HG02571 (cell line): ENCODE measurements at regions not wholly inside any gene's neighbourhood (a gene's known extent, or its start where the extent isn't known, plus 50 kb on each side); places are given as distances from the start of the nearest gene placed in this dataset.

Experiments used
- ATAC-seq: cut with Tn5 transposase; IDR thresholded peaks from one replicate; pipeline ENCODE4 v1.9.1; 2021; ENCODE audit warnings: mild to moderate bottlenecking, moderate library complexity; ENCODE audit not compliant: unreplicated experiment

GRCh38 chr10:128280271-128280670 lies 154.0 kb upstream of the MKI67 start:
- no peak for ATAC-seq

- no peak for ATAC-seq
These were observed 155.1 kb upstream of the MKI67 start for GRCh38 chr10:128281343-128281742.

GRCh38 chr10:128281861-128282260 lies 155.6 kb upstream of the MKI67 start:
- ATAC-seq: no peak

GRCh38 chr10:128286141-128286761 lies 160.0 kb upstream of the MKI67 start:
- ATAC-seq: no peak

GRCh38 chr10:128286762-128287500 lies 160.7 kb upstream of the MKI67 start:
- no peak for ATAC-seq

GRCh38 chr10:128287921-128288320 lies 161.7 kb upstream of the MKI67 start:
- no peak for ATAC-seq

- no peak for ATAC-seq
These were observed 163.4 kb upstream of the MKI67 start for GRCh38 chr10:128289621-128290020.

- ATAC-seq: no peak
These were observed 168.8 kb upstream of the MKI67 start for GRCh38 chr10:128295003-128295402.

- ATAC-seq: no peak
These were observed 170.2 kb upstream of the MKI67 start for GRCh38 chr10:128296253-128297007.

GRCh38 chr10:128297709-128298378 lies 171.6 kb upstream of the MKI67 start:
- ATAC-seq: no peak

GRCh38 chr10:128298587-128298986 lies 172.4 kb upstream of the MKI67 start:
- no peak for ATAC-seq

GRCh38 chr10:128300290-128300824 lies 174.1 kb upstream of the MKI67 start:
- ATAC-seq: no peak

GRCh38 chr10:128301051-128301450 lies 174.8 kb upstream of the MKI67 start:
- ATAC-seq: no peak

- no peak for ATAC-seq
These were observed 176.6 kb upstream of the MKI67 start for GRCh38 chr10:128302808-128303207.

GRCh38 chr10:128304271-128304670 lies 178.0 kb upstream of the MKI67 start:
- ATAC-seq: no peak

- no peak for ATAC-seq
These were observed 179.6 kb upstream of the MKI67 start for GRCh38 chr10:128305601-128306345.

GRCh38 chr10:128306535-128306934 lies 180.3 kb upstream of the MKI67 start:
- ATAC-seq: no peak

- ATAC-seq: no peak
These were observed 180.7 kb upstream of the MKI67 start for GRCh38 chr10:128306966-128307365.

GRCh38 chr10:128307820-128308219 lies 181.6 kb upstream of the MKI67 start:
- no peak for ATAC-seq

- no peak for ATAC-seq
These were observed 184.9 kb upstream of the MKI67 start for GRCh38 chr10:128310971-128311658.
